GM10847 (cell line): ENCODE measurements at regions not wholly inside any gene's neighbourhood (a gene's known extent, or its start where the extent isn't known, plus 50 kb on each side); places are given as distances from the start of the nearest gene placed in this dataset.

Source experiments
- POLR2A ChIP-seq: IDR thresholded peaks from 2 replicates; pipeline ENCODE4 v1.6.1; 2011; ENCODE audit not compliant: insufficient read length; ENCODE audit errors: extremely low read depth

DNA sequence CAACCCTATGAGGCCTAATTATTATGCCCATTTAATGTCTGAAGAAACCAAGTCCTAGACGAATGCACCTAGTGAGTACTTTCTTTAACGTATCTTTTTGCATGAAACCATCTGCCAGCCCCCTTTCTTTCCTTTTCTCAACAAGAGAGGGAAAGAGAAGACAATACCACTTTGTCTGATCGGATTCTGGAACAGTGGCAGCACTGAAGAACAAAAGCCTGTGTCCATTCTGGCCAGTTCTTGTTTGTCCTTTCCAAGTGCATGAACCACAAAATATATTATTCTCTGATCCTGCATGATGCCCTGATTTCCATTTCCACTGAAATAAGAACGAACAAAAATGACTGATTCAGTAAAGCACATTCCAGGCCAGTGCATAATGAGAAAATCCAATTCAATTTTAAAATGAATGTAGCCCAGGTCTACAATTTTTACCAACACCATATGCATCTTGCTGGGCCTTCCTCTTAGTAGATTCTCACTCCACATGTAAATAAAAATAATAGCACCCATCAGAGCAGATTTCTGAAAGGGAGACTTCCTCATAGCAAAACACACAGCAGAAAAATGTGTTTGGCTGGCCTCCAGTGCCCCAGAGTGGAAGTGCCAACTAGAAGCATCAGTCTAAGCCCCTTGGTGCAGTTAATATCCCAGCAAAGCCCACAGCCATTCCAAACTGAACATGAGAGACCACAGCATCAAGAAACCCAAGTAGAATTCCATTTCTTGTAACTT lies 422.6 kb upstream of the ID2 start:
- TF ChIP-seq POLR2A, result no peak

DNA sequence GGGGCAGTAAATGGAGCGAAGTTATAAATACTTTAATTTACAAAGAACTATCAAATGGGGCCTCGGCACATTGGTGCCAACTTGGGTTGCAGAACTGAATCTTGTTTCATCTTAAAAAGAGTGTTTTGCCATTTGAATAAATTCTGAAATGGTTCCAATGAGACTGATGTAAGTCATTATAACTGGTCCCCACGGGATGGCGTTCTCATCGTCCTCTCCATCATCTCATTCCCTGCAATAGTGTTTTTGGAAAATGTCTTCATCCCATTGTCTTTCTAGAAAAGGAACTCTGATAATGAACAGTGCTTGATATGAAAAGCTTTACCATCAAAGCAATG lies 422.0 kb upstream of the ID2 start:
- no peak for TF ChIP-seq POLR2A

GRCh38 chr2:8260213-8260612 lies 421.6 kb upstream of the ID2 start:
- no peak for TF ChIP-seq POLR2A

DNA sequence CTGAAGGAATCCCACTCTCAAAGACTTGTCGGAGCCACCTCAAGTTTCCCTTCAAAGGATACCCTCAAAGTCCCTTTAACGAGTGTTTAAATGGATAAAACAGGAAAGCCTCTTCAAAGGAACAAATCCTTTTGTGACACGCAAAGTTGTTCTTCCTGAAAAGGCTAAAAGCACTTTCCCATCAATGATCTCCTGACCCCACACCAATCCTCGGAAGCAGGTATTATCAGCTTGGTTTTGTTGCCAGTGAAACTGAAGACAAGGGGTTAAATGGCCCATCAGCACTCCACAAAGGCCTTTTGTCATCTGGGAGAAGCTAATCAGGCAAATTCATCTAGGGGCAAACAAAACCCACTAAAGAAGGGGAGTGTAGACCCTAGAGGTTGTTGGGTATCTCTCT lies 418.0 kb upstream of the ID2 start:
- no peak for TF ChIP-seq POLR2A

- TF ChIP-seq POLR2A, result no peak
Observed at GRCh38 chr2:8264981-8265380, 416.9 kb upstream of the ID2 start.

DNA sequence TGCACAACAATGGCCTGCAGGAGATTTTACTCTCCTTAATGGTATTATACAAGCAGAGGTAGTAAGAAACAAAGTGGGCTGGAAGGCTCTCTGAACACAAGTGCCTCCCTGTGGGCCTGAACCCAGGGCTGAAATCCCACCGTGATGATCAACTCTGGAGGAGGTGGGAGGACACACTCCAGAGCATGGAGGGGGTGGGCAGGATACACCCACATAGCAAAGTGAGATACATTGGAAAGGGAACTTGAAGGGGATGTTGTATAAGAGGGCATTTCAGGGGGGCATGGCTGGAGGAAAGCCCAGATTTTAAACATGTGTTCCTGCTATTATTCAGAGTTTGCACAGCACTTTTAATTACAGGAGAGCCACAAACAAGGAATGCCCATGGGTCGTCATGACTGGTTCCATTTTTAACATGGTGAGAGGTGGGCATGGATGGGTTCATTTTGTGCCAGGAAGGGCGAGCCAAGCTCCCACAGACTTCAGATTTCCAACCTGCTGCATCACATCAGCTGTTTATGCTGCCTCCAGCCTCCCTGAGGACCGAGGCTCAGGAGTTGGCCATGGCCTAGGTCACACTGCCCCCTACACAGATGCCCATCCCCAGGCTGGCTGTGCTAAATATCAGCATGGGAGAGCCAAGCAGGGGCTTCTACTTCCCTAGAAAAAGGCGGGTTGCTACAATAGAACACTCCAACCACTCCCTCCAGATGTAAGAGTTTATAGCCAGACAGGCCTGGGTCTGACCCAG lies 416.2 kb upstream of the ID2 start:
- no peak for TF ChIP-seq POLR2A

DNA sequence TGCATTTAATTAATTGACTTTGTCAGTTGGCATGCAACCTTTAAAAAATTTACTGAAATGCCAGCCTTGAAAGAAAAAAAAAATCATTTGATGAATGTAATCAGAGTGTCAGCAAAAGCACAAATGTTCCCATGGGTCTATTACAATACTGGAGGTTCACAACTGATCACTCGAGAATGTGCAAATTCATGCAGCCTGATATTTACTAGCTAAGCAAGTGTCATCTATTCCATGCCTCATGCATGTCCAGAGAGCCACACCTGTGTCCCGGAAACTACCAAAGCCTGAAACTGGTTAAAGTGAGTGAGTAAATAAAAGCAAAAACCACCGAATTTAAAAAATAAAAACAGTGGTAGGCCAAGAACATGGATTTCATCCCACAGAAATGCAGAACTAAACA lies 415.3 kb upstream of the ID2 start:
- TF ChIP-seq POLR2A, result no peak

DNA sequence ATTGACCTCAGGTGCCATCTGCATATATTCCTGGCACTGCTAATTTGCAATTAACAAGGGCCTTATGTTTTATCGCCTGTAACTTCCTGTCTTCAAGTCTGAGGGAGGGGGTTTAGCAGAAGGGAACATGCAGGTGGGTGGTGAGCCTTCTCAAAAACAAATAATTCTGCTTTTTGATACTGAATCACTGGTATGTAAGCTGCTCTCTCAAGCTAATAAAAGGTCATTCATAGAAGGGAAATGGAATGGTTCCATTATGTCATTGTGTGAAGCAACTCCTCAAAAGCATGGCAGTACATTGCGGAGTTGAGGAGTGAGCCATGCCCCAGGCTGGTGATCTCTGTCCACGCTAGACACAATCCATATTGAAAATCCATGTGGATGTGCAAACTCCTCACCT lies 414.8 kb upstream of the ID2 start:
- no peak for TF ChIP-seq POLR2A

GRCh38 chr2:8267721-8268120 lies 414.1 kb upstream of the ID2 start:
- TF ChIP-seq POLR2A, result no peak

DNA sequence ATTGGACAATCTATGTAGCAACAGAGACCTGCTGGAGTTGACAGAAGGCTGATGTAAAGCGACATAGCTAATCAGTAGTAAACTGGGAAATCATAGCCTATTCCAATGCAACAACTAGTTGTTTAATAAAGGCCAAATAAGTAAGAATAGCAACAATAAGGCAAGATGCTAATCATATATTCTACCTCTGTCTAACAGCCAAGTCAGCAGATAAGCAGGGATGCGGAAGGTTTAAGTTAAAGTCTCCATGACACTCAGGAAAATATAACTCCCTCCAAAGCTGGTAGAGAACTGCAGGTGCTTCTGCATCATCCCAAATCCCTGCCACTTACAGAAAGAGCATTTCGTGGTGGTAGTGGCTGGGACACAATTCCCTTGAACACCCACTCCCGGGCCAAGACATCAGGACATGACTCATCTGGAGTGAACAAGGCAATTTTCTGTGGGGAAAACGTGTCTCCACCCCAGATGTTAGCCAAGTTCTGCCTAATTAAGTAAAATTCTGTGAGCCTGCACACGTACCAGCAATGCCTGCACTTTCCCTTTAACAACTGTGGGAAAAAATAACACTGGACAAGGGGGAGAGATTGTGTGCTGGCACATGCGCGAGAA lies 413.6 kb upstream of the ID2 start:
- TF ChIP-seq POLR2A, result no peak

GRCh38 chr2:8270699-8271098 lies 411.2 kb upstream of the ID2 start:
- no peak for TF ChIP-seq POLR2A

- no peak for TF ChIP-seq POLR2A
Observed at GRCh38 chr2:8271461-8271860, 410.4 kb upstream of the ID2 start.

- TF ChIP-seq POLR2A, result no peak
Observed at GRCh38 chr2:8276026-8276425, 405.8 kb upstream of the ID2 start.

GRCh38 chr2:8277921-8278571 lies 403.8 kb upstream of the ID2 start:
- TF ChIP-seq POLR2A, result no peak

- no peak for TF ChIP-seq POLR2A
Observed at GRCh38 chr2:8278709-8279354, 403.0 kb upstream of the ID2 start.

GRCh38 chr2:8279506-8279905 lies 402.4 kb upstream of the ID2 start:
- no peak for TF ChIP-seq POLR2A

DNA sequence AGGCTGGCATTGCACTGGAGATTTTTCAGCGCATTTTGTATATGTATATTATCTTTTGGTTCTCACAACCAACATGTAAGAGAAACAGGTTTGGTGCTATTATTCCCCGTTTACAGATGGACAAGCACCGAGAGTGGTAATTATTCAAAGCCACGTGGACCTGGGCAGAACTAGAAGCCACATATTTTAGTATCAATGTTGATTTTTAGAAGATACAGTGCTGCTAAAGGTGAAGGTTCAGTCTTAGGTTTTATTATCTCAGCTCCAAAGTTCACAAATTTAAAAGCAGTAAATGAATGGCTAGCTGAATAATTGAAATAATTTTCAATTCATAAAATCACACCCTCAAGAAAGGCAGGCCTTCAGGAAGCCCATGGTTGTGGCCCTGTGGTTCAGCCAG lies 400.6 kb upstream of the ID2 start:
- TF ChIP-seq POLR2A, result no peak
